Right cardiac atrium (tissue), 5 donors: ENCODE measurements at regions not wholly inside any gene's neighbourhood (a gene's known extent, or its start where the extent isn't known, plus 50 kb on each side); places are given as distances from the start of the nearest gene placed in this dataset.

Experiments
- ATAC-seq, 2 donors: fragments of 200-7000 bp; cut with Tn5 transposase; one replicate each; pipeline versions ENCODE4 v1.8.0 to v1.9.1; 2020; ENCODE audit warnings: moderate library complexity in 2 of 2, mild to moderate bottlenecking in 1 of 2
- DNase-seq, 3 donors: peaks; one replicate each; pipeline ENCODE4 v3.0.0-alpha.2; 2020
- H3K27ac ChIP-seq: one replicate; pipeline ENCODE4 v1.5.1; 2013; ENCODE audit warnings: mild to moderate bottlenecking, low read length, control low read depth, moderate library complexity
- H3K27me3 ChIP-seq: one replicate; pipeline ENCODE4 v1.6.1; 2013; ENCODE audit not compliant: control insufficient read depth, insufficient read depth
- H3K4me1 ChIP-seq: one replicate; pipeline ENCODE4 v1.6.1; 2013; ENCODE audit warnings: low read length; ENCODE audit not compliant: control insufficient read depth, insufficient read depth
- H3K4me3 ChIP-seq: one replicate; pipeline ENCODE4 v1.5.1; 2013; ENCODE audit warnings: low read length, control low read depth
- H3K9me3 ChIP-seq: one replicate; pipeline ENCODE4 v1.6.1; 2013; ENCODE audit warnings: low read length; ENCODE audit not compliant: control insufficient read depth
- WGBS: extraction: QIAGEN DNeasy Blood & Tissue Kit; methylation state at CpG from one replicate; pipeline ENCODE4 v1.1.7; 2013; 5-methylcytosine and 5-hydroxymethylcytosine counted together
- intact Hi-C, 4 donors: fragments of 100-400 bp; cut with DNase I; formaldehyde crosslinking; loops; one replicate each; pipeline versions ENCODE4 v1.11.0 to v1.14.0; 2022 to 2023
- donor health status: healthy with polysubstance abuse.
- donor health status: DM: no; HTN: yes; CAD: no.
- donor health status: DM: no; HTN: no; CAD: no.
- donor health status: DM: no; HTN: yes; CAD: no; lungs with severe emphysema.
- donor health status: DM: yes; HTN: yes; CAD: no.

- H3K9me3 ChIP-seq = no peaks in the 10 kb centered on the region
- H3K27ac ChIP-seq = no peak overlapping the region
- no peak for ATAC-seq
- intact Hi-C loops = no loop called here
- no peak for DNase-seq
- no peaks in the 10 kb centered on the region for H3K27me3 ChIP-seq
- H3K4me3 ChIP-seq = no peak overlapping the region
- H3K4me1 ChIP-seq = no peaks in the 10 kb centered on the region
These were observed 1005.7 kb upstream of the NCAM2 start for GRCh38 chr21:19992540-19992939.

DNA sequence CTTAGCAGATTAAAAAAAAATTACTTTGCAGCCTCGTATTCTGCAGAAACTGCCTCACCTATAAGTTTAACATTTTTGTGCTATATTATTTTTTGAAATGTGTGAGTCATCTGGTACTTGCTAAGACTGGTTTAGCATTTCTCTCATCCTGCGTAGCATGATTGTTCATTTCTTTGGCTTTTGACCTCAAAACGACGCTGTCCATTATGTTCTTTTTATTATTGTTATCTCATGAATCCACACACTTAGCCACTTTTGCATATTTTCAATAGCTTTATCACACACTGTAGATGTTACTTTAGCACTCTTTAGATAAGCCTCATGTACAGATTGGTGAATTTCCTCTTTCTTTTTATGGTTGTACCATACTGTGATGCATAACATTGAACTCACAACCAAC lies 1004.9 kb upstream of the NCAM2 start:
- intact Hi-C loops = no loop called here
- Histone ChIP-seq H3K27me3 (no peaks in the 10 kb centered on the region), H3K9me3 (no peaks in the 10 kb centered on the region), H3K4me3 (no peak overlapping the region), H3K4me1 (no peaks in the 10 kb centered on the region), H3K27ac (no peak overlapping the region)
- DNase-seq = no peak
- no peak for ATAC-seq
- WGBS = 68% methylated on average over 4 of the region's 4 CpGs

GRCh38 chr21:19995253-19995652 lies 1003.0 kb upstream of the NCAM2 start:
- WGBS = 62% methylated on average over 7 of the region's 7 CpGs
- no peaks in the 10 kb centered on the region for H3K27me3 ChIP-seq

GRCh38 chr21:19998453-19998852 lies 999.8 kb upstream of the NCAM2 start:
- Histone ChIP-seq H3K27ac (no peak overlapping the region), H3K4me3 (no peak overlapping the region), H3K27me3 (no peaks in the 10 kb centered on the region), H3K9me3 (no peaks in the 10 kb centered on the region), H3K4me1 (no peaks in the 10 kb centered on the region)
- intact Hi-C loops = no loop called here
- ATAC-seq (no peak), DNase-seq (no peak)
- WGBS = 86% methylated on average over 5 of the region's 5 CpGs

More at GRCh38 chr21:19995253-19995652, 1003.0 kb upstream of the NCAM2 start:
- Histone ChIP-seq H3K4me1 (no peaks in the 10 kb centered on the region), H3K9me3 (no peaks in the 10 kb centered on the region), H3K4me3 (no peak overlapping the region), H3K27ac (no peak overlapping the region)
- intact Hi-C loops = no loop called here
- ATAC-seq (no peak), DNase-seq (no peak)

- ATAC-seq = no peak
- intact Hi-C loops = no loop called here
- WGBS = 80% methylated on average over 23 of the region's 23 CpGs
These were observed 998.6 kb upstream of the NCAM2 start for GRCh38 chr21:19999369-20000272.

GRCh38 chr21:20004367-20004766 lies 993.8 kb upstream of the NCAM2 start:
- H3K4me3 ChIP-seq = no peak overlapping the region
- WGBS = 28% methylated on average over 3 of the region's 3 CpGs
- no peaks in the 10 kb centered on the region for H3K4me1 ChIP-seq
- intact Hi-C loops = no loop called here
- no peaks in the 10 kb centered on the region for H3K27me3 ChIP-seq
- ATAC-seq (peak; percentile 50 to 83), DNase-seq (peak in 1 of 3 donors; percentile 28)
- H3K9me3 ChIP-seq = no peaks in the 10 kb centered on the region
- no peak overlapping the region for H3K27ac ChIP-seq

More at GRCh38 chr21:19999369-20000272, 998.6 kb upstream of the NCAM2 start:
- no peaks in the 10 kb centered on the region for H3K27me3 ChIP-seq
- no peak overlapping the region for H3K27ac ChIP-seq
- no peak for DNase-seq
- no peaks in the 10 kb centered on the region for H3K4me1 ChIP-seq
- no peak overlapping the region for H3K4me3 ChIP-seq
- no peaks in the 10 kb centered on the region for H3K9me3 ChIP-seq

- intact Hi-C loops = no loop called here
- Histone ChIP-seq H3K9me3 (no peaks in the 10 kb centered on the region), H3K4me3 (no peak overlapping the region), H3K4me1 (no peaks in the 10 kb centered on the region), H3K27ac (no peak overlapping the region), H3K27me3 (no peaks in the 10 kb centered on the region)
- ATAC-seq = peak in 1 of 2 donors; percentile 47
- DNase-seq = no peak
- 56% methylated on average over 4 of the region's 4 CpGs for WGBS
These were observed 987.5 kb upstream of the NCAM2 start for GRCh38 chr21:20010691-20011200.

DNA sequence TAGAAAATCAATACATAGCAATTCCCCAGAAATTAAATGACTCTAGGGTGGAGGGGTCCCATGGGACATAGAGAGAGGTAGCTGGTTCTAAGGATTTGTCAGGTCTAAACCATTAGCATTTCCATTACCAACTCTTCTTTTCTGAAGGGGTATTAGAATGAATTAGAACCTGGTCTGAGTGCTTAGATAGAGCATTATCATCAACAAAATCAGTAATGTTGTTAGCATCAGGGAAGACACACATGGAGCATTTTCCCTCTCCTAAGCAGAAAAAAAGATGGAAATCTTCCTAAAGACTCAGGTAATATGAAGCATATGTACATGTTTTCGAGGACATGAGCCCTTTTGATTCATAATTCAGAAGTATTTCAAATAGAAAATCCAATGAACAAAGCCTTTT lies 984.4 kb upstream of the NCAM2 start:
- Histone ChIP-seq H3K9me3 (no peaks in the 10 kb centered on the region), H3K4me3 (no peak overlapping the region), H3K4me1 (no peaks in the 10 kb centered on the region), H3K27me3 (no peaks in the 10 kb centered on the region), H3K27ac (no peak overlapping the region)
- DNase-seq (no peak), ATAC-seq (no peak)
- intact Hi-C loops = no loop called here
- WGBS = 68% methylated on average over 1 of the region's 1 CpG

GRCh38 chr21:20016435-20017005 lies 981.7 kb upstream of the NCAM2 start:
- Histone ChIP-seq H3K27me3 (no peaks in the 10 kb centered on the region), H3K4me3 (no peak overlapping the region), H3K27ac (no peak overlapping the region), H3K9me3 (no peaks in the 10 kb centered on the region), H3K4me1 (no peaks in the 10 kb centered on the region)
- ATAC-seq (no peak), DNase-seq (no peak)
- intact Hi-C loops = no loop called here
- 85% methylated on average over 8 of the region's 8 CpGs for WGBS

GRCh38 chr21:20020026-20020425 lies 978.2 kb upstream of the NCAM2 start:
- 77% methylated on average over 6 of the region's 6 CpGs for WGBS
- Histone ChIP-seq H3K4me3 (no peak overlapping the region), H3K27me3 (no peaks in the 10 kb centered on the region), H3K27ac (no peak overlapping the region), H3K9me3 (no peaks in the 10 kb centered on the region), H3K4me1 (no peaks in the 10 kb centered on the region)
- intact Hi-C loops = no loop called here
- ATAC-seq = no peak
- no peak for DNase-seq

GRCh38 chr21:20023193-20023592 lies 975.0 kb upstream of the NCAM2 start:
- WGBS = 62% methylated on average over 2 of the region's 2 CpGs
- ATAC-seq = no peak
- H3K4me3 ChIP-seq = no peak overlapping the region
- no peak overlapping the region for H3K27ac ChIP-seq
- no peaks in the 10 kb centered on the region for H3K9me3 ChIP-seq
- H3K27me3 ChIP-seq = no peaks in the 10 kb centered on the region
- DNase-seq = no peak
- intact Hi-C loops = no loop called here
- H3K4me1 ChIP-seq = no peaks in the 10 kb centered on the region
